HS-5 (cell line): ENCODE measurements at regions not wholly inside any gene's neighbourhood (a gene's known extent, or its start where the extent isn't known, plus 50 kb on each side); places are given as distances from the start of the nearest gene placed in this dataset.

ENCODE experiments used
- DNase-seq: peaks from one replicate; pipeline ENCODE4 v3.0.0-alpha.2; 2012; ENCODE audit warnings: low read depth

DNA sequence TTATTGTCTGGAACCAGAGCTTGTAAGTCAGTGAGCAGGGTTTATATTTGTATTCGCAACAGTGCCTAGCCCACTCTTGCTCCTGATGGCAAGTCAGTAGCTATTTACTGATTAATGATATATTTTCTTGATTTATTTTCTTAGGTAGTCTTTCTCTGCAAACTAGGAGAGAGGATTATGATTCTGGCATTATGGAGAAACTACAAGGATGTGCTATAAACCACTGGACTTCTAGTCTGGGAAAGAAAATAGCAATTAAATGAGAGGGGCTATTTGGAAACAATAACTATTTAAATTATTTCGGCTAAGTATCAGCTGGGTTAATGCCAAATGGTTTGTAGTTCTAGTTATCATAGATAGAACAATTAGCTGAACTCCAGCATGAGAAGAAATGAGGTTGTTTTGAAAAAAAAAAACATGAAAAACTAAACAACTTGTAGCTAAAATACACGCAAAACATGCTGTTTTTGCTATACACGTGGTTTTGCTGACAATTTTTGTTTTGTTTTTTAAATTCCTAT, 304.9 kb upstream of the TCF21 start:
- no peak for DNase-seq

DNA sequence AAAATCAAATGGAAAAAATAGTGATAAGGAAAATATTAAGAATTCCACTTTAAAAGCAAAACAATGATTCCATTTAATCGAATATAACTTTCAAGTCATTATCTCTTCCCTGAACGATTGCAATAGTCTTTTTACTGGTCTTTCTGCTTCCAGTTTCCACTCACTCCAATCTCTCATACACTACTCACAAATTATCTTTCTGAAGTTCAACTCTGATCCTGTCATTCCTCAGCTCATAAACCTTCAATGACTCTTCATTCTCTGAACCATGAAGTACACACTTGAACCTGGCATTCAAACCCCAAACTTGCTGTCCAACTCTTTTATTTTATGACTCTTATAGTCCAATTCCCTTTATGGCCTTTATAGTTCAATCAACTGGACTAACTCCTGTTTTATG, 304.1 kb upstream of the TCF21 start:
- no peak for DNase-seq

DNA sequence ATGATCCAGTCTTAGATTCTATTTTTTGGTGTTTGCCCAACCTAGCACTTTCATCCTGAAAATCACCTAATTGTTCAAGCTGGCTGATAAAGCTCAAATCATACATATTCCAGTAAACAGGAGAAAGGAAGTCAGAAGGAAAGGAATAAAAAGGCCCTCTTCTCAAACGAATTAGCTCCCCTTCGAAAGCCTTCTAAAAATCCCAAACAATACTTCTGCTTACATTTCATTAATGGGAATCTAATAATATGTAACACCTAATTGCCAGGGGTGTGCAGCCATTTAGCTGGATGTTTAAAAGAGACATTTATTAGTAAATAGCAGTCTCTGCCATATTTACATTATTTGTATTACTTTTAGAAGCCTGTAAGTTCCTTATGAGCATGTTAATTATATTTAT, 302.9 kb upstream of the TCF21 start:
- no peak for DNase-seq

GRCh38 chr6:133587546-133588160, 301.3 kb upstream of the TCF21 start:
- DNase-seq = peak; percentile 51

DNA sequence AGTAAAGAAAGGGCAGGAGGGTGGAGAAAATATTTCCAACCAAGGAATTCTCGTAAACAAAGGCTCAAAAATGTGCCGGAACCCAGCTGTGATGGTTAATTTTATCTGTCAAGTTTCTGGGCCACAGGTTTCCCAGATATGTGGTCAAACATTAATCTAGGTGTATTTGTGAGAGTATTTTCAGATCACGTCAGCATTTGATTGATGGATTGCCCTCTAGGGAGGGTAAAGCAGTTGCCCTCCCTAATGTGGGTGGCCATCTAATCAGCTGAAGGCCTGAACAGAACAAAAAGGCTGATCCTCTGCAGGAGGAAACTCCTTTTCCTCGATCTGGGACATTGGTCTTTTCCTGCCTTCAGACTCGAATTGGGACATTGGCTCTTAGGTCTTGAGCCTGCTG, 298.7 kb upstream of the TCF21 start:
- no peak for DNase-seq

DNA sequence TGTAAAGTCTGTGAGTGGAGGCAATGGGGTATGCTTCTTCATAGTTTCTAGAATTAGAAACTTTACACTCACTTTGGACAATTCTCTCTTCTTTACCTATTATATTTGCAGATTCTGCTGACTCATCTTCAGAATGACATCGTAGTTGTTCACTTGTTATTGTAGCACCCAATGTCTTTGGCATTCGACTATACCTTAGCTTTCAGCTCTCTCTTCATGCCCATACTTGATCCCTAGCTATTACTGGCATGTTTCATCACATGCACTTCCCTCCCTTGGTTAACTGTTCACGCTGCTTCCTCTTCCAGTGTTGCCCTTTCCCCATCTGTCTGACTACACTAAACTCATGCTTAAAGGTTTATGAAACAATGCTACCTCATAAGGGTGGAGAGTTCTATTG, 298.1 kb upstream of the TCF21 start:
- no peak for DNase-seq

DNA sequence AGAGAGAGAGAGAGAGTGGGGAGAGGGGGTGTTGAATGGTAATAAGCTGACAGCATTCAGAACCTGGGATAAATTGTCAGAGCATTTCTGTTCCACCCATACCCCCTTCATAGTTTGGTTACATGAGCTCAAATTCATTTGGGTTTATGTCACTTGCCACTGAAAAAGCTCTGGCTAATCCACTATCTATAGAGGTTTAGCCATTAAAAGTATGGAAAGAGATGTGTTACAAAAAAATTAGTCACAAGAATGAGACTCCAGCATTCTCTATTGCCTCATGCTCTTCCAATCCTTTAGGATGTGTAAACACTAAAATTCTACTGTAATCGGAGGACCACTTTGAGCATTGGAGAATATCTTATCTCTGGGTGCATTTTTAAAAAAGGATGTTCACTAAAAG, 297.6 kb upstream of the TCF21 start:
- no peak for DNase-seq

- no peak for DNase-seq
Observed at GRCh38 chr6:133594652-133595110, 294.2 kb upstream of the TCF21 start.

DNA sequence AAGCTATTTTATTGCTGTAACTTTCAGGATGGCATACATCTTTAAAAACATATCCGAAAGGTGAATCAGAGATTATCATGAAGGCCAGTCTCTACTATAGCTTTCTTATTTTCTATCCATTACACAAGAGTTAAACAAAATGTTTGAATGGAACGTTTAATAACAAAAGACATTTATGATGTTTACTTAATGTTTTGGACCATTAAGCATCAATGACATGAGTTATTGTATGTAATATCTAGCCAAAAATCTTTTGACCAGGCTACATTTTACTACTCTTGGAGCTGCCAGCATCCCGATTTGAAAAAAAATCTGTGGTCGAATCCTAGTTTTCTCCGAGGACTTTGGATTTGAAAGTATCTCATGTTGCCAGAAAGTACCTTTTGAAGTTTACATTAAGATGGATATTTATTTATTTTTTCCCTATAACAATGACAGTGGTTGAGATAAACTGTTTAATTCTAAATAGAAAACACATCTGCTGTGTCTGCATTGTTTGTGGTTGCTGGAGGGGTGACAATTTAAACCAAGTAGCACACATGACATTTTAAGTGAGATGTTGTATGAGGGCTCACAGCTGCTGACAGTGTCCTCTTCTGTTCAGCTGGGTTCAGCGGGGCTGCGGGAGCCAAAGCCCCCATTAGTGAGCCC, 293.7 kb upstream of the TCF21 start:
- no peak for DNase-seq

- no peak for DNase-seq
Observed at GRCh38 chr6:133606852-133607251, 282.1 kb upstream of the TCF21 start.

GRCh38 chr6:133608620-133609019, 280.3 kb upstream of the TCF21 start:
- DNase-seq = no peak

DNA sequence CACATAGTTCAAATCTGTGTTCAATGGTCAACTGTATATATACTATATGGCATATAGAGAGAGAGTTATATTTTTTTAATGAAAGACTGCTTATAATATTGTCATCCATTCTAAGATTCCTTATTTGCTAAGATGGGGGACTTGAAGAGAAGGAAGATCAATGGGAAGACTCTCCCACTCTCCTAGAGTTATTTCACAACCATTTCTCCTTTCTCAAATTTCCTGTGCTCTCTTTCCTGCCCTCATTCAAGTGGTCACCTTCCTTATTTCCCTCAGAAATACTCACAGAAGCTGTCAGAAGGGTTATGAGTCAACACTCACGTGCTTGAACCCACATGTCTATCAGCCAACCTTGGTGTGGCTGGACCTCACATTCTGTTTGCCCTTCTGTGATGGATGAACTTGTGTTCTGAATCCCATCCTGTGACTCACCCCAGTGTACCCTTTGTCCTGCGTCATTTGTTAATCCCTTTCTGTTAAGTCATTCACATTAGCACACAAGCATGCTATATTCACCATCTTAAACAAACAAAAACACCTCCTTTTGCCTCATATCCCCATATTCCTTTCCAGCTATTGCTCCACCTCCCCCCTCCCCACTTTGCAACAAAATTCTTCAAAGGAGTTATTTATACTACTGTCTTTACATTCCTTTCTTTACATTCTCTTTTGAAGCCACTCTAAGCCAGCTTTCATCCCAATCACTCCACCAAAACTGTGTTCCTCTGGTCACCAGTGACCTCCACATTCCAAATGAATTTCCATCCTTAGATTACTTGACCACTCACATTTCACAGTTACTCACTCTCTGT, 279.3 kb upstream of the TCF21 start:
- peak; percentile 99 for DNase-seq

DNA sequence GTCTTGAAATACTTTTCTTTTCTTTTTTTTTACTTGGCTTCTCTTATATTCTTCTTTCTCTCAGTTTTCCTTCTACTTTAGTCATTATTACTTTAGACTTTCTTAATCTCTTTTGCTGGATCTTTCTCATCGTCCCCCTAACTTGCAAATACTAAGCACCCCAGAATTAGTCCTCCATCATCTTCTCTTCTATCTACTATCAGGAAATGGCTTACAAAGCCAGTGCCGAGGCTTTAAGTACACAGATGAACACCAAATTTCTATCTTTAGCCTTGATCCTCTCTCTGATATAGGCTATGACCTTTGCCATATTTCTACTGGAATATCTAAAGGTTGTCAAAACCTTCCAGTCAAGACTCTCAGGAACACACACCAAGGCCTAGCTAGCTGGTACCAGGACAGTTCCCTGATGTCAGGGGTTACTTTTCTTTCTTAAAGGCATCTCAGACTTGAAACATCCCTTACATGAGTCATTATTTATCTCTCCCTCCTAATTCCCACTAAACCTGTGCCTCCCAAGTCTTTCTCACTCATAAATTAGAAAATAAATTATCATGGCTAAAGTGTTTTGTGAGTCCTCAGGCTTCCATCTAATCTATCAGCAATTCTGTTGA, 278.6 kb upstream of the TCF21 start:
- no peak for DNase-seq

DNA sequence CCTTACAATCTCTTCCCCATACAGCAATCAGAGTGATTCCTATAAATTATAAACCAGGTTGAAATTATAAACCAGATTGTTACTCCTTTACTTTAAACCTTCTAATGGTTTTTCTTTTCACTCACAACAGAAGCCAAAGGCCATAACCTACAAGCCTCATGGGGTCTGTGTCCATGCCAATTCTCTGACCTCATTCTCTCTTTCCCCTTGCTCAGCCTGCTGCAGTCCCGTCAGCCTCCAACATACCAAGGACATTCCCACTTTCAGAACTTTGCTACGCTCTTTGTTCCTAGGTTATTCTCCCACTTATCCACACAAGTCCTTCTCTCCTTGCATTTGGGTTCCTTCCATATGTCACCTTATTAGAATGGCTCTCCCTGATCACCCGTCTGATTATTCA, 277.9 kb upstream of the TCF21 start:
- no peak for DNase-seq

GRCh38 chr6:133612459-133612858, 276.5 kb upstream of the TCF21 start:
- DNase-seq = no peak

DNA sequence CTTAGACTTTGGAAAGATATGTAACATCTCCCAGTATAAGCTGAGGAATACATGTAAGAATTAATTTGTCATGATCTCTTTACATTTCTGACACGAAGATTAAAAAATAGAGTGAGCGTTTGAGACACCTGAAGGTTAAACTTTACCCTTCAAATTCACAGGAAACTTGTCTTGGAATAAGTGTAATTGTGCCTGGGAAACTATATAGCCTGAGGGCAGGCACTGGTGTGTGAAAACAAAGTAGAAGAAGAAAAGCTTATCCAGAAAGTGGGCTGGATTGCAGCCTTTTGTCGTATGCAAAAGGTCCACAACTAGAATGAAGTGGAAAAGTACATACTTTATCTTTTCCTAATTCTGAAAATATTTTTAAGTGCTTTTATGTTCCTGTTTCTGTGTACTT, 275.7 kb upstream of the TCF21 start:
- no peak for DNase-seq

DNA sequence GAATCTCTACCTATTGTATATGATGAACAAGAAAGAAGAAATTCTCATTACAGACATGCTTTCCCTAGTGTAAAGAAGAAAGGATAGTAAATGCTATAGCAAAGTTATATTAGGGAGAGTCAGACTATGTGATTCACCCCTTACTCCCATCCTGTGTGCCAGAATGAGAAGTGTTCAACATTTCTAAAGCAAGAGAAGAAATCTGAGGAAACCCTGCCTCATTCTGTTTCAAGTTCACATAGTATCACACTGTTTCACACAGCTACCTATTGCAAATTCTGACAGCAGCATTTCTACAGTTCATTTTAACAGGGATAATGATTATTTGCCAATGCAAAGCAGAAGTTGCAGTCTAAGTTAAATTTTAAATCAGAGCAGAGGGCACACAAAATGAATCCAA, 267.2 kb upstream of the TCF21 start:
- DNase-seq = peak; percentile 31

- DNase-seq = no peak
Observed at GRCh38 chr6:133623065-133623464, 265.8 kb upstream of the TCF21 start.

- no peak for DNase-seq
Observed at GRCh38 chr6:133623621-133624020, 265.3 kb upstream of the TCF21 start.

- no peak for DNase-seq
Observed at GRCh38 chr6:133626096-133626666, 262.7 kb upstream of the TCF21 start.

DNA sequence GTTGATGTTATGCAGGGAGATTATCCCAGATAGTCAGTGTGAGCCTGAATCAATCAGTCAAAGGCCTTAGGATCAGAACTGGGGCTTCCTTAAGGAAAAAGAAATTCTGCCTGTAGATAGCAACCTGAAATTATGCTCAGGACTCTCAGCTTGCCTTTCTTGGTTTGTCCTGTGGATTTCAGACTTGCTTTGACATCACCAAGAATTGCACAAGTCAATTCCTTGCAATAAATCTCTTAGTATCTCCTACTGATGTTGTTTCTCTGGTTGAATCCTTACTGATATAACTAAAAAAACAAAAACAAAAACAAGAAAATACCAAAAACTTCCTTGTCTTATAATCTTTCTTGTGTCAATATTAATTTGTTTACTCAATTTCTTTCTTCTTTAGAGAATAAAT, 258.9 kb upstream of the TCF21 start:
- no peak for DNase-seq

DNA sequence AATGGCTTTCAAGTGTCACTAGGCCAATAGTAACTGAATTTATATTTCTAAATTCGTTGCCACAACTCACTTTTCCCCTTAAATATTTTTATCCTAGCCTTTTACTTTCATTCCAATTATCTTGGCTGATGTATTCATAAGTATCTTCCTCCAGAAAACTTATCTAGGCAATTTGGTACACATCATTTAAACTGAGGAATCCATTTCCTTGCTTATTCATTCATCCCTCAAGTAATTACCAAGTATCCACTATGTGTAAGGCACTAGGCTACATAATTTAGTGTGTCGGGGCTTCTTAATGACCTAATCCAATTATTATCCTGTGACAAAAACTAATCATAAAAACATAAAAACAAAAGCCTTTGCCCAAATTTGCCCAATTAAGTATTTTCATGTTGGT, 258.3 kb upstream of the TCF21 start:
- no peak for DNase-seq
